T-helper 2 cell (primary cell): ENCODE measurements at regions not wholly inside any gene's neighbourhood (a gene's known extent, or its start where the extent isn't known, plus 50 kb on each side); places are given as distances from the start of the nearest gene placed in this dataset.

Experiments used
- DNase-seq, 5 experiments: peaks; one replicate each; pipeline versions ENCODE4 v3.0.0 to v3.0.0-alpha.2; 2012 to 2022

DNA sequence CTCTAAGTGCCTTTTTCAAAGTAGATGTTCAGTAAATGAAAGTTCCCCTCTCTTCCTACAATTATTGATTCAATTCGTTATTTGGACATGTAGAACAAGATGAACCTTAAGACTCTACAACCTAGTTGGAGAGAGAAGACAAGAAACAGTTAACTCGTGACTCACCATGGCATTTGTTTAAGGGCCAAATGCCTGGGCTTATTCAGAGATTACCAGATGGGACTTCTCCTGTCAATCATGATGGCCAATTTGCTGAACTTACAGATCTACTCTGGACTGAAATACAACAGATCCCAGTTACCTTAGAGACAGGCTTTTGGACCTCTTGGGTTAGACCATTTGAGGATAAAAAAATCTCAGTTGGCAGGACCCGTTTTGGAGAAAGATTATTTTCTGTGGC lies 93.5 kb downstream of the C1orf94 start:
- DNase-seq = no peak

DNA sequence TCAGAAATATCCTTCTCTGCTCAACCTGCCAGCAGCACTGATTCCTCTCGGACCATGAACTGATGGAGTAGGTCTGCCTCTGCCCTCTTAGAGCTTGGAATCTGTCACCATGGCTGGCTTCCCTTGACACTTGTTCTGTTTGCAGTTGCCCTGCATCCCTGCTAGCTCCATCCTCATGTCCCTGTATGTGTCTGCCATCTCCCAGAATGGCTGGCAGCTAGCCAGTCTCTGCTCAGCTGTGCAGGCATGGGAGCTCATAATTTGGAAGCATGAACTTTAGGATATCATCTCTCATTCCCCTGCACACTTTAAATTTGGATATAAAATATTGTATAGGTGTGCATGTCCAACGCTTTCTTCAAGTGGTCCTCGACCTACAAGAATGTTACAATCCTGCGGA lies 95.4 kb downstream of the C1orf94 start:
- DNase-seq = no peak

DNA sequence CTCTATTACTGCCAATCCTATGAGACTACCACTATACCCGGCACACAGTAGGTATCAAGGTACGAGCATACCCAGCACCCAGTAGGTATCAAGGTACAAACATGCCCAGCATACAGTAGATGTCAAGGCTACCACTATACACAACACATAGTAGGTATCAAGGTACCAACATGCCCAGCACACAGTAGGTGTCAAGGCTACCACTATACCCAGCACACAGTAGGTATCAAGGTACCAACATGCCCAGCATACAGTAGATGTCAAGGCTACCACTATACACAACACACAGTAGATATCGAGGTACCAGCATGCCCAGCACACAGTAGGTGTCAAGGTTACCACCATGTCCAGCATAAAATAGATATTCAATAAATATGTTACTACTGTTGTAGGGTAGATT lies 98.4 kb downstream of the C1orf94 start:
- DNase-seq = no peak

DNA sequence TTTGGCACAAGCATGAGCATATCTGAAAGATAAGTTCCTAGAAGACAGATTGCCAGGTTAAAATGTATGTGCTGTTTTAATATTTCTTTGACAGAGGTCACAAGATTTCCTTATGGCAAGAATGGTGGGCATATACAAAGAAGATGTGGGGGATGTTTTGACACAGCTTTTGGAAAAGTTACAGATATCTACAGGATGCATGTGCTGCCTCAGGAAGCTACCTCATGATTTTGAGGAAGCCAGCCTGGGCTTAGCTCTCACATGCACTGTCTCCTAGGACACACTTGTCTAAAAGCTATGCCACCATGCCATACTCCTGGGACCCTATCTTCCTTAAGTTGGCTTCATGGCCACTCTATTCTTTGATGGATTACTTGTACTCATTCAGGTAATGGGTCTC lies 99.9 kb downstream of the C1orf94 start:
- no peak for DNase-seq

DNA sequence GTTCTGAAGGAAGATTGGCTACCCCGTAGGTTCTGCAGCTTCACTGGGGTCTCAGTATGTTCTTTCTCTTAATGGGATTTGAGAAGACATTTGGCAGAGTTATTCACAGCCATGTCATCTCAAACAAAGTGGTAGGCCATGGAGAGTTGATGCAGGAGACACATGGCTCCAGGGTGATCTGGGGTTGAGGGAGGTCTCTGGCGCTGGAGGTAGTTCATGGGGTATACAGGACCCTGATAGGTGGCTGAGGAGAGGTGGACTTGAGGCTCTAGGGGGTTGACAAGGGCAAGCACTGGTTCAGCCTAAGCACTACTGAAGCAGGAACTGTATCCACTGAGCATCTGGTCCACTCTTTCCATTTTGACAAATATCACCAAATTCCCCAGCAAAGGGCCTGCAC lies 100.4 kb downstream of the C1orf94 start:
- no peak for DNase-seq

DNA sequence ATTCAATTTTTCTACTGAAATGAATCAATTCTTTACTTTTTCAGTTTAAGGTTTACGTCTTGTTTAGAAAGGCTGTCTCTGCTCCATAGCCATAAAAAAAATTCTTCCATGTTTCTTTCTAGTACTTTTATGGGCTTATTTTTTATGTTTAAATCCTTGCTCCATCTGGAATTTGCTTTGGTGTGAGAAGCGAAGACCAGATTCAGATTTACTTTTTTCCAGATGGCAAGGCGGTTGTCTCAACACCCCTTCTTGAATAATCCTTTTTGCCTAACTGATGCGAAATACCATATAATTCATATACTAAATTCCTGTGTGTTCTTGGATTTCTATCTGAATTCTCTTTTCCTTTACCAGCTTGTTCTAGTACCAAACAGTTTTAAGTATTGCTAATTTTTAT lies 101.5 kb downstream of the C1orf94 start:
- no peak for DNase-seq

DNA sequence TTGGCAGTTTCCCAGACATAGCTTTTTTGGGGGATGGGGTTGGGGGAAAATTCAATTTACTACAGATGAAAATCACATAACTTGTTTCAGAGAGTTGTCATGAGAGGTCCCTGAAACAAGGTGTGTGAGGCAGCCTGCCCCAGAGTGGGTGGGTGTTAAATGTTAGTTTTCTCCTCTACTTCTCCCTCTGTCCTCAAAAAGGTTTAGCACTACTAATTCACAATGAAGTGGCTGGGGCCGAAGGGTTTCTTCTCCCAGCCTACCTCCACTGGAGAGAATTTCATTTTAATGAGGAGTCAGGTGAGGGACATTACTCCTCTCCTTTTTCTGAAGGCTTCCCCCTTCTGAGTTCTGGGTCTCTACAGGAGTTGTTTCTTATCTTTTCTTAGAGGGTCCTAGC lies 103.3 kb downstream of the C1orf94 start:
- no peak for DNase-seq

DNA sequence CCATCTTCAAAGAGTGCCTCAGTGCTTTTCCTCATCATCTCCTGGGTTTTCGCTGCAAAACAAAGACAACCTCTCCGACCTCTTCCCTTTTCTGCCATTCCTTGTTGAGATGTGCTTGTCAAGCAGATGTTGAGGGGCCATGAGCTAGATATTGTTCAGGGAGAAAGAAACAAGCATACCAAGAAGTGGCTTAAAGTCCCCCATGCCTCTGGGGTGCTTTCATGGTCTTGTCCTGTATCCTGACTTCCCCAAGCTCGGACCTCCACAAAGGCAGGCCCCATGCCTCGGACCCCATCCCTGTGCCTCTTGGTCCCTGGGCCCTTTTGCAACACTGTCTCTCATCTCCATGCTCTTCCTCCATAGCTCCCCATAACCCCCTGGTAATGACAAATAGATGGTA lies 103.8 kb downstream of the C1orf94 start:
- no peak for DNase-seq

DNA sequence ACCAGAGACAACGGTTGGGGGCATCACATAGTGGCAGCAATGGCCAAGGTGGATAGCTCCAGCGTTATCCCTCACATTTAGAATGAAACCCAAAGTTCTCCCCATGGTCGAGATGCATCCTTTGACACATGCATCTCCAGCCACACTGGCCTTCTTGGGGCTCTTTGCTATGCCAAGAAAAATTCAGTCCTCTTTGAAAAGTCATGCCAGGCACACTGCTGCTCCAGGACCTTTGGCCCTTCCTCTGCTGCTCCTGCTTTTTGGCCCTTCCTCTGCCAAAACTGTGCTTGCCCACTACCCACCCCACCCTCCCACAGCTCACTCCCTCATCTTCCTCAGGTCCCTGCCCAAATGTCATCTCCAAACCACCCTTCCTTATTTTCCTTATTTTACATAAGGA lies 106.4 kb downstream of the C1orf94 start:
- no peak for DNase-seq

DNA sequence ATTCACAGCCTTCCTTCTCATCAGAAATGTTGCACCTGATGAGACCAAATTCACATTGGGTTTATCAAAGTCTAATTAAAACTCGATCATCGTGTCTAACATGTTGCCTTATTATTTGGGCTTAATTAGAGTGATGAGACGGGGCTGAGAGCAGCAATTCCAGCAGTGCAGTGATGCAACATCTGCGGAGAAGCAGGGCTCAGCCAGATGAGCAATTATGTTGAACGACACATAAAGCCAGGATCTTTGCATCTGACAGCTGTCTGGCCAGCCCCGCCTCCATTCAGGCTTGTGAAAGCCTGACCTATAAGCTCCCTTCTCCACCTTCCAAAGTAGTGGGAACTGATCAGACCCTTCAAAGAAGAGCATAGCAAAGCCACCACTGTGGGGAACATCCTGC lies 109.8 kb downstream of the C1orf94 start:
- DNase-seq = no peak

DNA sequence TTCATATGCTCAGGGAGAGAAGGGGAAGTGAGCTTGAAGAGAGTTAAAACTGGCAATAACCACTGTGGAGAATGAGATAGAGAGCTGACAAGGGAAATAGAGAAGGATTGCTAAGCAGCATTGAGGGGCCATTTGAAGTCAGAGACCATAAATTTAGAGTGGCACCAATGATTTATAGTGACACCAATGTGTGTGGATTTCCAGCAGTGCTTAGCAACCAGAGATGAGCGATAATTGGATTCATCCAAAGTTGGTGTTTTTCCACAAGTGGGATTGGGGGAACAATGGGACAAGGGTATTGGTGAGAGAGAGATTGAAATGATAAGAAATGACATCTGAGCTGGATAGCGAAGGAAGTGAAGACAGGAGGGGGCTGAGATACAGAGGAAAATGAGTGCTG lies 114.1 kb downstream of the C1orf94 start:
- DNase-seq = no peak

DNA sequence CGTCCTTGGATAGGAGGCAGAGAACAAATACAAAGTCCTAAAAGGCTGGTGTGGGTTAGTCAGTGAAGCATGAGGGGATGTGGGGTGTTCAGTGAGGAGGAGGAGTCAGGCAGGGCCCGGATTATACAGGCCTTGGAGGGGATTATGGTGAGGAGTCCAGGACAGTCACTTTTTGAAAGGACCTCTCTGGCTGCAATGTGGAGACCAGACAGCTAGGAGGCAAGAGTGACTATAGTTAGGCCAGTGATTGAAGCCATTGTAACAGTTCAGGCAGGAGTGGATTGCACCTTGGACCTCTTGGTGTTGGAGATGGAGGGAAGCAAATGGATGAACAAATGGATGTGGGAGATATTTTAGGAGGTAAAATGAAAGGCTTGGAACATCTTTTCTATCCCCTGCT lies 115.8 kb downstream of the C1orf94 start:
- DNase-seq = no peak

DNA sequence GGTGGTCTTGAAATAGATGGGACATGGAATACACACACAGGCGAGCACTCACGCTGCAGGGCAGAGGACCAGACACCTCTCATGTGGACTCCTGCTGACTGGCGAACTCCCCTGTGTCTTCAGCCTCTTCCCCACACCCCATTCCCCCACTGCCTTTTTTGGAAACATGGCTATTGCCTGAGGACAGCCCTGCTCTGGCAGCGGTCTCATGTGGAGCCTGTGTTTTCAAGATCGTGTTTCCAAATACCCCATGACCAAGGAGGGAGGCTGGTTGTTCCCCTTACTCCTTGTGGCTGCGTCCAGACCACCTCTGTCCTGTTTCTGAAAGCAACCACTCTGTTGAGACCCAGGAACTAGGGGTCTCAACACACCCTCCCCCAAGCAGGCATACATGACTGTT lies 119.4 kb downstream of the C1orf94 start:
- no peak for DNase-seq

DNA sequence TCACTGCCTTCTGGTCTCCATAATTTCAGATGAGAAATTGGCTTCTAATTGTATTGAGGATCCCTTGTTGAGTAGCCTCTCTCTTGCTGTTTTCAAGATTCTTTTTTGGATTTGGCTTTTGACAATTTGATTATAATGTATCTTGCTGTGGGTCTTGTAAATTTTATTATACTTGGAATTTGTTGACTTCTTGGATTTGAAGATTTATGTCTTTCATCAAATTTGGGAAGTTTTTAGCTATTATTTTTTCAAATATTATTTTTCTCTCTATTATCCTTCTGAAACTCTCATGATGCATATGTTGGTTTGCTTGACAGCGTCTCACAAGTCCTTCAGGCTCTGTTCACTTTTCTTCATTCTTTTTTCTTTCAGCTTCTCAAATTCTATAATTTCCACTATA lies 126.1 kb downstream of the C1orf94 start:
- DNase-seq = no peak

DNA sequence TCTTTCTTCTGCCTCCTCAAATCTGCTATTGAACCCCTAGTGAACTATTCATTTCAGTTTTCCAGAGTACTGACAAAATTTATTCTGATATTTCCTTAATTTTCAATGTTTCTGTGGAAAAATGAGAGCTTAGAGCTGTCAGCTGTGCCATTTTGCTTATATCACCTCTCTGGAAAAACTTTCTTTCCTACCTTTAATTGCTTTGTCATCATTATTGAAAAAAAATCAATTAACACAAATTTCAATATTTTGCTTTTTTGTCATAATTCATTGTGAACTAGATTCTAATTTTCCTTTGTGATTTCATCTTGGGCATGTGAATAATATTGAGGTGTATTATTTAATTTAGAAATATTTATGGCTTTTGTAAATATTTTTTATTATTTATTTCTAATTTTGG lies 126.5 kb downstream of the C1orf94 start:
- no peak for DNase-seq

DNA sequence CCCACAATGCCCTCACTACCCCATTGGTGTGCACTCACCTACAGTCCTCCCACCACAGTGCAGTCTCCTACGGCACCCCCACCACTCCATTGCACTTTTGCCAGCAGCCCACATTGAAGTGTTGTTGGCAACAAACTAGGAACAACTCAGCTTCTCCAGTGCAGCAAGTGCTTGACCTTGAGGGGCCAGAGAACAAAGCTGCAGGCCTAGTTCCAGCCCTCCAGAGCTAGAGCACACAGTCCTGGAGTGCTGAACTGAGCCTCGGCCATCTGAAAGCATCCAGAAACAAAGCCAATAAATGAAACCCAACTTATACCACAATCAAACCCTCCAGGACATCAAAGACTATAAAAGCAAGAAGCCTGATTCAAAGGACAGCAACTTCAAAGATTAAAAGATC lies 129.9 kb downstream of the C1orf94 start:
- DNase-seq = no peak

DNA sequence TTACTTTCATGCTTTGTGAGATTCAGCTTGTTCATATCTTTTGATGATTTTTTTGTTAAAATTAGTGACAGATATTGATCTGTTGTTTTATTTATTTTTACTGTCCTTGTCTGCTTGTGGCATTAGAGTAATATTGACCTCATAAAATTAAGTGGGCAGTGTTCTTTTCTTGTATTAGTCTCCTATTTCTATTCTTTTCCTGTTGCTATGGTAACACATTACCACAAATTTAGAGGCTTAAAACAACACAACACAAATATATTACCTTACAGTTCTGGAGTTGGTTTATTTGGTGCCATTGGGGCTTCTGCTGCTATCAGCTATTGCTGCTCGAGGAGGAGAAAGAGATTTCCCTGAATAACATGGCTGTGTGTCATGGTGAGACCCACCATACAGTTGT lies 135.7 kb downstream of the C1orf94 start:
- no peak for DNase-seq

DNA sequence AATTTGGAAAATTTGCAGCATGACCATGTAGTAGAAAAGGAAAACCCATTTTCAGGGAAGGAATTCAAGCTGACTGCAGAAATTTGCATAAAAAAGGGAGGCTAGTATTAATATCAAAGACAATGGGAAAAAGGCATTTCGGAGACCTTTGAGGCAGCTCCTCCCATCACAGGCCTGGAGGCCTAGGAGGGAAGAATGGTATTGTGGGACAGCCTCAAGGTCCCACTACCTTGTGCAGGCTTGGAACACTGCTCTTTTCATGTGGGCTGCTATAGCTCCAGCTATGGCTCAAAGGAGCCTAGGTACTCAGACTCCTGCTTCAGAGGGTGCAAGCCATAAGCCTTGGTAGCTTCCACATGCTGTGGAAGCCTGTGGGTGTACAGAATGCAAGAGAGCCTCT lies 139.3 kb downstream of the C1orf94 start:
- DNase-seq = no peak

DNA sequence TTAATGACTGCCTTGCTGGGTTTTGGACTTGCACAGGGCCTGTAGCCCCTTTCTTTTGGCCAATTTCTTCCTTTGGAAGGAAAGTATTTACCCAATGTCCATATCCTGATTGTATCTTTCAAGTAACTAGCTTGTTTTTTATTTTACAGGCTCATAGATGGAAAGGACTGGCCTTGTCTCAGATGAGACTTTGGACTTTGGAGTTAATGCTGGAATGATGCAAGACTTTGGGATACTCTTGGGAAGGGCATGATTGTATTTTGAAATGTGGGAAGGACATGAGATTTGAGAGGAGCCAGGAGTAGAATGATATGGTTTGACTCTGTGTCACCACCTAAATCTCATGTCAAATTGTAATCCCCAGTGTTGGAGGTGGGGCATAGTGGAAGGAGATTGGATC lies 140.1 kb downstream of the C1orf94 start:
- no peak for DNase-seq

DNA sequence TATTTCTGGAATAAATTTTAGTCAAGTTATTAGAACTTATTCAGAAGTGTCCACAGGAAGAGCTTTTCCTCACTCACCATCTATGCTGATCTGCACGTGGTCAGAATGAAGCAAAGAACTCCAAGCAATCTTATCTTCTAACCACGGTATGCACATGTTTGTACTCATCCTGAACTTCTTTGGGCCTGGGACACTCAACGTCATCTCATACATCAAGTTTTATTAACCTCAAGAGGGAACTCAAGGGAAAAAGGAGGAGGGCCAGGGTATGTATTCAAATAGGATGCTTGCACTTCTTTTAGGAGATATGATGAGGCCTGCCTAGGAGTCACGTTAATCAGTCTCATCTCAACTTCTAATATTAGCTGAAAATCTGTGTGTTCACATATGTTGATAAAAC lies 142.5 kb downstream of the C1orf94 start:
- no peak for DNase-seq

DNA sequence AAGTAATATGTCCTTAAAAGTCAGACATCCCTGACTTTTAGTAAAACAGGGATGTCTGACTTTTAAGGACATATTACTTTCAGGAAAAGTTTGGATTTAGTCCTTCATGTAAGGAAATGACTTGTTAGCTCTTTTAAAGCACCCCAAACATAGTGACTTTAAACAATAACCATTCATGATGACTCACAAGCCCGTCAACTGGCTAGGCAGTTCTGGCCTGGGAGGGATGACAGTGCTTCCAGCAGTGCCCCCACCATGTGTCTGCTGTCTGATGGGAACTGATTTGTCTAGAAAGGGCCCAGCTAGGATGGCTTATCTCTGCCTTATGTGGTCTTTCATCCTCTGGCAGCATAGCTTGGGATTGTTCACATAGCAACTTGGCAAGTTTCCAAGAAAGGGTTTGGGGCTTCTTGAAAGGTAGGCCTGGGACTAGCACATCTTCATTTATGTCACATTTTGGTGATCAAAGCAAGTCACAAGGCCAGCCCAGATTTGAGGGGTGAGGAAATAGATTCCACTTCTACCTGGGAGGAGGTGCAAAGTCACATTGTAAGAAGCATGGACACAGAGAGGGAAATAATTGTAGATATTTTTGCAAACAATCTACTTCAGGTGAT lies 143.5 kb downstream of the C1orf94 start:
- no peak for DNase-seq

DNA sequence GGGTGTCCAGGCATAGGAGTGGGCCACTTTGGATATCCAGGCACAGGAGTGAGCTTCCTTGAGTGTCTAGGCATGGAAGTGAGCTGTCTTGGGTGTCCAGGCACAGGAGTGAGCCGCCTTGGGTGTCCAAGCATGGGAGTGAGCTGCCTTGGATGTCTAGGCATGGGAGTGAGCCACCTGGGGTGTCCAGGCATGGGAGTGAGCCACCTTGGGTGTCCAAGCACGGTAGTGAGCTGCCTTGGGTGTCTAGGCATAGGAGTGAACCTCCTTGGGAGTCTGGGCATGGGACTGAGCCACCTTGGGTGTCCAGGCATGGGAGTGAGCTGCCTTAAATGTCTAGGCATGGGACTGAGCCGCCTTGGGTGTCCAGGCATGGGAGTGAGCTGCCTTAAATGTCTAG lies 146.3 kb downstream of the C1orf94 start:
- DNase-seq = no peak

DNA sequence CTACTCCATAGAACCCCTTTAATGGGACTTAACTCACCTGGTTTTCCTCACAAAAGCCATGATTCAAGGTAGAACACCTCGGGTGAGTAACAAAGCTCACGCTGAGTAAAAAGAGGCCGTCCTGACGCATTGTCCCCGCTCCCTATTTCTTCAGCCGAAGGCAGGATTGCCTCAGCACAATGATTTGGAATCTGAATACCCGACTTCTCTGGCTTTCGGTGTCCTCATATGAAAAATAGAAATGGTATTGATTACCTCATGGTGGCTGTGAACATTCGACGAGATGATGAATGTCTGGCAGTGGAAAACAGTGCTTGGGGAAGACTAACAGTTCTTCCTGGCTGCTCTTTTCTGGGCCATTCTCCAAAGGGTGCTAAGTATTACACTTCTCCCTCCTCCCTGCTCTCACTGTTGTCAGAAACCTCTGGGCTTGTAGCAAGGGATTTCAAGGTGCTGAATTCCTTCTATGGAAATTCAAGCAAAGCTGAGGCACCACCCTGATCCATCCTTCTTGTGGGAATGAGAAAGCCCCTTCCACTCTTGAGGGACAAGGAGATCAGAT lies 148.3 kb downstream of the C1orf94 start:
- no peak for DNase-seq

DNA sequence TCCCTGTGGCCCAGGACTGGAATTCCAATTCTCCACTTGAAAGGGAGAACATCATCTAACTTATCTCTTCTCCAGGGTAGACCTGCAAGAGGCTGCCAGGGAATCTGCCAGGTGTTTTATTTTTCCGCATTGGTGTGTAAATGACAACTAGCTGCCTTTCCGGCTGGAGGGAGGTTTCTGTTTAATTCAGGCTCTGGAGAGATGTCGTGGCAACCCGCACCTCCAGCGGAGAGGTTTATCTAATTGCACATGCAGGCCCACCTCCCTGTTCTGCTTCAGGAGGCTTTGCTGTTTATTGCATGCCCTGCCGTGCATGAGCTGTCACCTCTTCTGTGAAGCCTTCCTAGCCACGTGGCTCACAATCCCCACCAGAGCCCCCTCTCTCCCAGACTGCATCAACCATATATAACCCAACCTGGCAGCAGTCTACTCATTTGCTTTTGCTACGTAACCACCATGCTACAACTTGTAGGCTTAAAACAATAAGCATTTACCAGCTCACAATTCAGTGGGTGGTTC lies 151.6 kb downstream of the C1orf94 start:
- DNase-seq = no peak

DNA sequence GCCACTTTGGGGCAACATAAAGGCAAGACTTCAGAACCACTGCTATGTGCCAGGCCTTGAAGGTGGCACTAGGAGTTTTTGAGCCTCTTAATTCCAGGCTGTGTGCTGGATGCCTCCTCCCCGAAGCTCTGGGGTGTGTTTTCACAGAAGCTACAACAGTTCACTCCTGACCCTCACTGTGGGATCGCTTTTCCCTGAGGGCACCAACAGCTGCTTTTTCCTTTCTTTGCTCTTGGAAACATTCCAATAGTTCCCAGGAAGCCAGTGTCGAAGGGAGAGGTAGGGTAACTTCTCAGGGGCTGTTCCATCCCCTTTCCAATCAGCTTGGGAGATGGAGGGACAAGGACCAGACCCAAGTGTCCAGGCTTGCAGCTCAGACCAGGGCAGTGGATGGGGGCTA lies 153.4 kb downstream of the C1orf94 start:
- DNase-seq = no peak
